IMR-90 (cell line): ENCODE measurements at regions not wholly inside any gene's neighbourhood (a gene's known extent, or its start where the extent isn't known, plus 50 kb on each side); places are given as distances from the start of the nearest gene placed in this dataset.

Experiments used
- FOS ChIP-seq: fragments of 150-350 bp; IDR thresholded peaks from 2 replicates; pipeline ENCODE4 v1.6.1; 2016; ENCODE audit warnings: low read depth, low read length
- MXI1 ChIP-seq: IDR thresholded peaks from 2 replicates; pipeline ENCODE4 v1.6.1; 2012; ENCODE audit warnings: low read depth, mild to moderate bottlenecking, low read length, moderate library complexity, borderline replicate concordance
- POLR2A ChIP-seq: IDR thresholded peaks from 2 replicates; pipeline ENCODE4 v1.6.1; 2012; ENCODE audit warnings: mild to moderate bottlenecking, low read depth, low read length
- RAD21 ChIP-seq: IDR thresholded peaks from 2 replicates; pipeline ENCODE4 v1.6.1; 2012; ENCODE audit warnings: low read length, improper control_type of control experiment
- RCOR1 ChIP-seq: IDR thresholded peaks from 2 replicates; pipeline ENCODE4 v1.6.1; 2012; ENCODE audit warnings: mild to moderate bottlenecking, low read length, improper control_type of control experiment; ENCODE audit not compliant: insufficient replicate concordance
- TF ChIP-seq, protein P1 (sequence below): conservative IDR thresholded peaks from 2 replicates; pipeline ENCODE4 v1.5.1; 2012; ENCODE audit warnings: mild to moderate bottlenecking, low read depth, low read length, improper control_type of control experiment
- TF ChIP-seq, protein P2 (sequence below): fragments of 150-350 bp; IDR thresholded peaks from 2 replicates; pipeline ENCODE4 v1.6.1; 2016; ENCODE audit warnings: low read depth, mild to moderate bottlenecking, low read length, moderate library complexity, borderline replicate concordance

DNA sequence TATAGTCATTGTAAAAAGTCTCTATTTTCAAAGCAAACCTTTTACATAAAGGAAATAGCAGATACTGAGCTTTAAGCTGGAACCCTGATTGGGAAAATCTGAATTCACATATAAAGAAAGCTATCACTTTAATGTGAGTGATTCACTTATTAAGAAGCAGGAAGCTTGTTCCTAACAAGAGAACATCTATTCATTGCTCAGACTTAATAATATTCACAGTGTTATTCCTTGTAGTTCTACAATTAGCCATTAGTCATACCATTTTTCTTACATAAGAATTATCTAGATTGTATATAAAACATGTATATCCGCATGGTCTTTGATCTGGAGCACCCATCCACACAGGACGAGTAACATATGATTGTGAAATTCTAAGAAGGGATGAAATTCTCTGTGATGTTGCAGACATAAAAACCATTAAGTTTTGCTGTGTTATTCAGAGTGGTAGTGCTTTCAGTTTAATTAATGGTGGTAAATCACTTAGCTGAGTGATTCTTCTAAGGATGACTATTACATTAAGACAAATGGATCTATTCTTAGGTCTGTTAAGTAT, 71.1 kb upstream of the FOXQ1 start:
- TF ChIP-seq POLR2A = no peak
- TF ChIP-seq, protein P1, sequence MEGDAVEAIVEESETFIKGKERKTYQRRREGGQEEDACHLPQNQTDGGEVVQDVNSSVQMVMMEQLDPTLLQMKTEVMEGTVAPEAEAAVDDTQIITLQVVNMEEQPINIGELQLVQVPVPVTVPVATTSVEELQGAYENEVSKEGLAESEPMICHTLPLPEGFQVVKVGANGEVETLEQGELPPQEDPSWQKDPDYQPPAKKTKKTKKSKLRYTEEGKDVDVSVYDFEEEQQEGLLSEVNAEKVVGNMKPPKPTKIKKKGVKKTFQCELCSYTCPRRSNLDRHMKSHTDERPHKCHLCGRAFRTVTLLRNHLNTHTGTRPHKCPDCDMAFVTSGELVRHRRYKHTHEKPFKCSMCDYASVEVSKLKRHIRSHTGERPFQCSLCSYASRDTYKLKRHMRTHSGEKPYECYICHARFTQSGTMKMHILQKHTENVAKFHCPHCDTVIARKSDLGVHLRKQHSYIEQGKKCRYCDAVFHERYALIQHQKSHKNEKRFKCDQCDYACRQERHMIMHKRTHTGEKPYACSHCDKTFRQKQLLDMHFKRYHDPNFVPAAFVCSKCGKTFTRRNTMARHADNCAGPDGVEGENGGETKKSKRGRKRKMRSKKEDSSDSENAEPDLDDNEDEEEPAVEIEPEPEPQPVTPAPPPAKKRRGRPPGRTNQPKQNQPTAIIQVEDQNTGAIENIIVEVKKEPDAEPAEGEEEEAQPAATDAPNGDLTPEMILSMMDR = no peak
- TF ChIP-seq MXI1 = no peak
- TF ChIP-seq, protein P2, sequence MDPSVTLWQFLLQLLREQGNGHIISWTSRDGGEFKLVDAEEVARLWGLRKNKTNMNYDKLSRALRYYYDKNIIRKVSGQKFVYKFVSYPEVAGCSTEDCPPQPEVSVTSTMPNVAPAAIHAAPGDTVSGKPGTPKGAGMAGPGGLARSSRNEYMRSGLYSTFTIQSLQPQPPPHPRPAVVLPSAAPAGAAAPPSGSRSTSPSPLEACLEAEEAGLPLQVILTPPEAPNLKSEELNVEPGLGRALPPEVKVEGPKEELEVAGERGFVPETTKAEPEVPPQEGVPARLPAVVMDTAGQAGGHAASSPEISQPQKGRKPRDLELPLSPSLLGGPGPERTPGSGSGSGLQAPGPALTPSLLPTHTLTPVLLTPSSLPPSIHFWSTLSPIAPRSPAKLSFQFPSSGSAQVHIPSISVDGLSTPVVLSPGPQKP = no peak
- TF ChIP-seq RAD21 = no peak
- TF ChIP-seq FOS = no peak
- no peak for TF ChIP-seq RCOR1
